WTC11 (cell line): ENCODE measurements at regions not wholly inside any gene's neighbourhood (a gene's known extent, or its start where the extent isn't known, plus 50 kb on each side); places are given as distances from the start of the nearest gene placed in this dataset.
A peak's percentile ranks its signal among the peaks of the same experiment; 100 is the strongest.

Experiments
- ATAC-seq: fragments of 200-7000 bp; cut with Tn5 transposase; 2 replicates; pipeline ENCODE4 v1.10.0; 2021; ENCODE audit warnings: mild to moderate bottlenecking, moderate library complexity
- CTCF ChIA-PET: fragments of 300-600 bp; sonication (Branson Sonifier 250); formaldehyde crosslinking; loops from one replicate; lab custom pipeline; 2021; ENCODE audit warnings: antibody characterized with exemption; lab: Charles Lee
- POLR2A ChIA-PET: fragments of 350-600 bp; sonication (Branson Sonifier 250); formaldehyde crosslinking; loops from one replicate; lab custom pipeline; 2021; ENCODE audit warnings: antibody characterized with exemption; lab: Charles Lee
- DNase-seq: peaks from one replicate; pipeline ENCODE4 v3.0.0; 2021; ENCODE audit warnings: low spot score
- H3K27ac Mint-ChIP-seq: 2 replicates; pipeline ENCODE4 v1.8.0; 2021; ENCODE audit warnings: mixed read lengths
- H3K27me3 Mint-ChIP-seq: 2 replicates; pipeline ENCODE4 v1.8.0; 2021; ENCODE audit warnings: low read depth, mild to moderate bottlenecking, moderate library complexity, mixed read lengths
- H3K36me3 Mint-ChIP-seq: 2 replicates; pipeline ENCODE4 v1.8.0; 2021; ENCODE audit warnings: mixed read lengths
- H3K4me1 Mint-ChIP-seq: 2 replicates; pipeline ENCODE4 v1.8.0; 2022; ENCODE audit warnings: mixed read lengths
- H3K4me3 Mint-ChIP-seq: 2 replicates; pipeline ENCODE4 v1.8.0; 2021; ENCODE audit warnings: mild to moderate bottlenecking, moderate library complexity, mixed read lengths
- H3K9me3 Mint-ChIP-seq: 2 replicates; pipeline ENCODE4 v1.8.0; 2021; ENCODE audit warnings: mixed read lengths
- E2F4 ChIP-seq: sonication (generic); formaldehyde crosslinking; IDR thresholded peaks from 2 replicates; pipeline ENCODE4 v1.8.1; 2022; ENCODE audit warnings: low read depth, mild to moderate bottlenecking, moderate library complexity, missing genetic modification reagents, borderline replicate concordance
- ETV6 ChIP-seq: sonication (generic); formaldehyde crosslinking; IDR thresholded peaks from 2 replicates; pipeline ENCODE4 v1.8.1; 2022; ENCODE audit warnings: mild to moderate bottlenecking, missing genetic modification reagents
- FOXK1 ChIP-seq: sonication (generic); formaldehyde crosslinking; IDR thresholded peaks from 2 replicates; pipeline ENCODE4 v1.8.0; 2022; ENCODE audit warnings: mild to moderate bottlenecking, moderate library complexity, missing genetic modification reagents
- GABPB1 ChIP-seq: sonication (generic); formaldehyde crosslinking; IDR thresholded peaks from 2 replicates; pipeline ENCODE4 v1.8.1; 2023; ENCODE audit warnings: mild to moderate bottlenecking, missing genetic modification reagents
- ZBTB21 ChIP-seq: sonication (generic); formaldehyde crosslinking; IDR thresholded peaks from 2 replicates; pipeline ENCODE4 v1.8.1; 2023; ENCODE audit warnings: mild to moderate bottlenecking, missing genetic modification reagents, borderline replicate concordance
- ZNF121 ChIP-seq: sonication (generic); formaldehyde crosslinking; IDR thresholded peaks from 2 replicates; pipeline ENCODE4 v1.8.0; 2023; ENCODE audit warnings: missing genetic modification reagents
- ZNF671 ChIP-seq: fragments of 250-450 bp; sonication (Bioruptor Pico); IDR thresholded peaks from 2 replicates; pipeline ENCODE4 v1.8.0; 2021; ENCODE audit warnings: mild to moderate bottlenecking
- TF ChIP-seq, protein P1 (sequence below): sonication (generic); formaldehyde crosslinking; IDR thresholded peaks from 2 replicates; pipeline ENCODE4 v1.8.0; 2023; ENCODE audit warnings: missing genetic modification reagents, mild to moderate bottlenecking, borderline replicate concordance
- TF ChIP-seq, protein P2 (sequence below): sonication (generic); formaldehyde crosslinking; IDR thresholded peaks from 2 replicates; pipeline ENCODE4 v1.8.1; 2022; ENCODE audit warnings: mild to moderate bottlenecking, moderate library complexity, missing genetic modification reagents
- TF ChIP-seq, protein P3 (sequence below): sonication (generic); formaldehyde crosslinking; IDR thresholded peaks from 2 replicates; pipeline ENCODE4 v1.8.1; 2023; ENCODE audit warnings: mild to moderate bottlenecking, missing genetic modification reagents
- TF ChIP-seq, protein P4 (sequence below): sonication (generic); formaldehyde crosslinking; IDR thresholded peaks from 2 replicates; pipeline ENCODE4 v1.8.1; 2022; ENCODE audit warnings: mild to moderate bottlenecking, missing genetic modification reagents, moderate library complexity, borderline replicate concordance

DNA sequence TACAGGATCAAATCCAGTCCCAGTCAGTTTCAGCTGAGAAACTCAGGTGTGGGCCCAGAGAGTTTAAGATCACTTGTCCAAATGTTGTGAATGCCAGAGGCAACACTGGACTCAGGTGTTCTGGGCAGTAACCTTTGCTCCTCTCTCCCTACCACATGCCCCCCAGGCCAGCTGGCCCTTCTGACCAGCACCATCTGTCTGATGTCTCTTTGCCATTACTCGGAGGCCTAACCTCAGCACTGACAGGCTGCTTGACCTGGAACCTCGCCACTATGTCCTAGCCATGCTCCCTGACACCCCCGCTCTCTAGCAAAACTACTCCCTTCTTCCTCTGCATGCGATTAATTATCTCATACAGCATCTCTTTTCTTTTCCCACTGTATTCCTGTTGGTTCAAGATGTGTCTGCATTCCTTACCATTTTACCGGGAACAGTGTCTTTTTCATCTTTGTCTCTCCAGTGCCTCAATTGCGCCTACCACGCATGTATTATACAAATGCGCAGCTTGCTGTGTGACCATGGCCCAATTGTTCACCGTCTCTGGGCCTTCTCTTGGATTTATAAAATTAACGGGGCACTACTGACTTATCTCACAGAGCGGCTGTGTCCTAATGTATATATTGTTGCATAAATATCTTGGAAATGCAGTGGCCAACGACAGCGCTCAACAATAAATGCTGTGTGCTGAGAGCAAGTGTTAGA lies 159.5 kb upstream of the IRF2BP2 start:
- Mint-ChIP-seq H3K36me3 (peaks cover 3% of the 10 kb centered on the region; the same call in 1 of the 2 replicates), H3K9me3 (no peaks in the 10 kb centered on the region), H3K4me3 (no peak overlapping the region), H3K27ac (no peak overlapping the region), H3K4me1 (peaks cover 41% of the 10 kb centered on the region), H3K27me3 (no peaks in the 10 kb centered on the region; the same call in 1 of the 2 replicates)
- DNase-seq (no peak), ATAC-seq (no peak)
- TF ChIP-seq ZNF671 (CRISPR knock-in tag) = no peak
- no peak for TF ChIP-seq ZBTB21
- TF ChIP-seq GABPB1 (CRISPR knock-in tag) = no peak
- no peak for TF ChIP-seq ZNF121 (CRISPR knock-in tag)
- TF ChIP-seq, protein P1, sequence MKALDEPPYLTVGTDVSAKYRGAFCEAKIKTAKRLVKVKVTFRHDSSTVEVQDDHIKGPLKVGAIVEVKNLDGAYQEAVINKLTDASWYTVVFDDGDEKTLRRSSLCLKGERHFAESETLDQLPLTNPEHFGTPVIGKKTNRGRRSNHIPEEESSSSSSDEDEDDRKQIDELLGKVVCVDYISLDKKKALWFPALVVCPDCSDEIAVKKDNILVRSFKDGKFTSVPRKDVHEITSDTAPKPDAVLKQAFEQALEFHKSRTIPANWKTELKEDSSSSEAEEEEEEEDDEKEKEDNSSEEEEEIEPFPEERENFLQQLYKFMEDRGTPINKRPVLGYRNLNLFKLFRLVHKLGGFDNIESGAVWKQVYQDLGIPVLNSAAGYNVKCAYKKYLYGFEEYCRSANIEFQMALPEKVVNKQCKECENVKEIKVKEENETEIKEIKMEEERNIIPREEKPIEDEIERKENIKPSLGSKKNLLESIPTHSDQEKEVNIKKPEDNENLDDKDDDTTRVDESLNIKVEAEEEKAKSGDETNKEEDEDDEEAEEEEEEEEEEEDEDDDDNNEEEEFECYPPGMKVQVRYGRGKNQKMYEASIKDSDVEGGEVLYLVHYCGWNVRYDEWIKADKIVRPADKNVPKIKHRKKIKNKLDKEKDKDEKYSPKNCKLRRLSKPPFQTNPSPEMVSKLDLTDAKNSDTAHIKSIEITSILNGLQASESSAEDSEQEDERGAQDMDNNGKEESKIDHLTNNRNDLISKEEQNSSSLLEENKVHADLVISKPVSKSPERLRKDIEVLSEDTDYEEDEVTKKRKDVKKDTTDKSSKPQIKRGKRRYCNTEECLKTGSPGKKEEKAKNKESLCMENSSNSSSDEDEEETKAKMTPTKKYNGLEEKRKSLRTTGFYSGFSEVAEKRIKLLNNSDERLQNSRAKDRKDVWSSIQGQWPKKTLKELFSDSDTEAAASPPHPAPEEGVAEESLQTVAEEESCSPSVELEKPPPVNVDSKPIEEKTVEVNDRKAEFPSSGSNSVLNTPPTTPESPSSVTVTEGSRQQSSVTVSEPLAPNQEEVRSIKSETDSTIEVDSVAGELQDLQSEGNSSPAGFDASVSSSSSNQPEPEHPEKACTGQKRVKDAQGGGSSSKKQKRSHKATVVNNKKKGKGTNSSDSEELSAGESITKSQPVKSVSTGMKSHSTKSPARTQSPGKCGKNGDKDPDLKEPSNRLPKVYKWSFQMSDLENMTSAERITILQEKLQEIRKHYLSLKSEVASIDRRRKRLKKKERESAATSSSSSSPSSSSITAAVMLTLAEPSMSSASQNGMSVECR (CRISPR knock-in tag) = no peak
- TF ChIP-seq E2F4 (CRISPR knock-in tag) = no peak
- TF ChIP-seq FOXK1 (CRISPR knock-in tag) = no peak
- TF ChIP-seq, protein P2, sequence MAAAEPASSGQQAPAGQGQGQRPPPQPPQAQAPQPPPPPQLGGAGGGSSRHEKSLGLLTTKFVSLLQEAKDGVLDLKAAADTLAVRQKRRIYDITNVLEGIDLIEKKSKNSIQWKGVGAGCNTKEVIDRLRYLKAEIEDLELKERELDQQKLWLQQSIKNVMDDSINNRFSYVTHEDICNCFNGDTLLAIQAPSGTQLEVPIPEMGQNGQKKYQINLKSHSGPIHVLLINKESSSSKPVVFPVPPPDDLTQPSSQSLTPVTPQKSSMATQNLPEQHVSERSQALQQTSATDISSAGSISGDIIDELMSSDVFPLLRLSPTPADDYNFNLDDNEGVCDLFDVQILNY (CRISPR knock-in tag) = no peak
- TF ChIP-seq ETV6 (CRISPR knock-in tag) = no peak
- TF ChIP-seq, protein P3, sequence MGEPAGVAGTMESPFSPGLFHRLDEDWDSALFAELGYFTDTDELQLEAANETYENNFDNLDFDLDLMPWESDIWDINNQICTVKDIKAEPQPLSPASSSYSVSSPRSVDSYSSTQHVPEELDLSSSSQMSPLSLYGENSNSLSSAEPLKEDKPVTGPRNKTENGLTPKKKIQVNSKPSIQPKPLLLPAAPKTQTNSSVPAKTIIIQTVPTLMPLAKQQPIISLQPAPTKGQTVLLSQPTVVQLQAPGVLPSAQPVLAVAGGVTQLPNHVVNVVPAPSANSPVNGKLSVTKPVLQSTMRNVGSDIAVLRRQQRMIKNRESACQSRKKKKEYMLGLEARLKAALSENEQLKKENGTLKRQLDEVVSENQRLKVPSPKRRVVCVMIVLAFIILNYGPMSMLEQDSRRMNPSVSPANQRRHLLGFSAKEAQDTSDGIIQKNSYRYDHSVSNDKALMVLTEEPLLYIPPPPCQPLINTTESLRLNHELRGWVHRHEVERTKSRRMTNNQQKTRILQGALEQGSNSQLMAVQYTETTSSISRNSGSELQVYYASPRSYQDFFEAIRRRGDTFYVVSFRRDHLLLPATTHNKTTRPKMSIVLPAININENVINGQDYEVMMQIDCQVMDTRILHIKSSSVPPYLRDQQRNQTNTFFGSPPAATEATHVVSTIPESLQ = no peak
- ChIA-PET POLR2A (no interaction called here), CTCF (interaction anchor here (0.7 to 1.1 kb wide), 2 partner anchors 45 to 324 kb away, joined by 3 read pairs; no protein-coding TSS in a partner anchor)

GRCh38 chr1:234768569-234769283 lies 158.7 kb upstream of the IRF2BP2 start:
- POLR2A ChIA-PET = no interaction called here

More at GRCh38 chr1:234768569-234769283, 158.7 kb upstream of the IRF2BP2 start:
- ATAC-seq (no peak), DNase-seq (no peak)
- TF ChIP-seq, protein P4, sequence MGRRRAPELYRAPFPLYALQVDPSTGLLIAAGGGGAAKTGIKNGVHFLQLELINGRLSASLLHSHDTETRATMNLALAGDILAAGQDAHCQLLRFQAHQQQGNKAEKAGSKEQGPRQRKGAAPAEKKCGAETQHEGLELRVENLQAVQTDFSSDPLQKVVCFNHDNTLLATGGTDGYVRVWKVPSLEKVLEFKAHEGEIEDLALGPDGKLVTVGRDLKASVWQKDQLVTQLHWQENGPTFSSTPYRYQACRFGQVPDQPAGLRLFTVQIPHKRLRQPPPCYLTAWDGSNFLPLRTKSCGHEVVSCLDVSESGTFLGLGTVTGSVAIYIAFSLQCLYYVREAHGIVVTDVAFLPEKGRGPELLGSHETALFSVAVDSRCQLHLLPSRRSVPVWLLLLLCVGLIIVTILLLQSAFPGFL (CRISPR knock-in tag) = no peak
- 0 out of 2 replicates have a peak, but pooled peaks have one; percentile 32 for TF ChIP-seq GABPB1 (CRISPR knock-in tag)
- Mint-ChIP-seq H3K36me3 (peaks cover 3% of the 10 kb centered on the region; the same call in 1 of the 2 replicates), H3K27ac (no peak overlapping the region), H3K9me3 (no peaks in the 10 kb centered on the region), H3K4me1 (peaks cover 41% of the 10 kb centered on the region), H3K27me3 (no peaks in the 10 kb centered on the region; the same call in 1 of the 2 replicates), H3K4me3 (no peak overlapping the region)
- CTCF ChIA-PET = no interaction called here
